Globus pallidus (tissue), 1 donor: ENCODE measurements at regions not wholly inside any gene's neighbourhood (a gene's known extent, or its start where the extent isn't known, plus 50 kb on each side); places are given as distances from the start of the nearest gene placed in this dataset.
"Not testable (repeated sequence)": the region's sequence is repeated elsewhere in the genome, so short reads cannot be mapped to it uniquely, and the experiment has no call there.

Experiments
- DNase-seq: peaks from one replicate; pipeline ENCODE4 v3.0.0-alpha.2; 2015; ENCODE audit warnings: low spot score

- no peak for DNase-seq
These were observed 574.3 kb downstream of the COL12A1 start for GRCh38 chr6:74631564-74631963.

DNA sequence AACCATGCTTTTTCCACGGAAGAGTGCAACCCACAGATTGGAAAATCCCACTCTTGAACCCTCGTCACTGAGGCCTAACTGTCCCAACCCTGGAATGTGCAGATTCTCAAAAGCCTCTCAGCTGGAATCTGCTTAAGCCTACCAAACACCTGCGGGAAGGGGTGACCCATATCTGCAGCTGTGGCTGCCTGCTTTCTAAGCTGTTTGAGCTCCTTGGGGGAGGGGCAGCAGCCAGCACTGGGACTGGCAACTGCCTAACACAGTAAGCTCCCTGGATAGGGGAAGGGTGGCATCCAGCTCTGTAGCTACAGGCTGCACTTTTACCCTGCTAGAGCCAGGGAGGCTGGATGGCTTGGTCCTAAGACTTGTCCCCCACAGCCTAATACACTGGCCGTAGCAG is 579.6 kb downstream of the COL12A1 start:
- DNase-seq: no peak

DNA sequence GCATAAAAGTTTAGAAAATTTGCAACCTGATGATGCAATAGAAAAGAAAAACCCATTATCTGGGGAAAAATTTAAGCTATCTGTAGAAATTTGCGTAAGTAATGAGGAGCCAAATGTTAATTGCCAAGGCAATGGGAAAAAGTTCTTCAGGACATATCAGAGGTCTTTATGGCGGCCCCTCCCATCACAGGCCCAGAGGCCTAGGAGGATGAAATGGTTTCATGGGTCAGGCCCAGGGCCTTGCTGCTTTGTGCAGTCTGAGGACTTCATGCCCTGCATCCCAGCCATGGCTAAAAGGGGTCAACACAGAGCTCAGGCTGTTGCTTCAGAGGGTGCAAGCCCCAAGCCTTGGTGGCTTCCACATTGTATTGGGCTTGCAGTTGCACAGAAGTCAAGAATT is 582.8 kb downstream of the COL12A1 start:
- DNase-seq: no peak

GRCh38 chr6:74611220-74611619 is 594.6 kb downstream of the COL12A1 start:
- DNase-seq: no peak

- no peak for DNase-seq
These were observed 595.5 kb downstream of the COL12A1 start for GRCh38 chr6:74610352-74610751.

GRCh38 chr6:74609871-74610270 is 596.0 kb downstream of the COL12A1 start:
- DNase-seq: no peak

GRCh38 chr6:74607934-74608333 is 597.9 kb downstream of the COL12A1 start:
- DNase-seq: no peak

- DNase-seq: no peak
These were observed 598.4 kb downstream of the COL12A1 start for GRCh38 chr6:74607468-74607867.

- no peak for DNase-seq
These were observed 599.2 kb downstream of the COL12A1 start for GRCh38 chr6:74606582-74607071.

DNA sequence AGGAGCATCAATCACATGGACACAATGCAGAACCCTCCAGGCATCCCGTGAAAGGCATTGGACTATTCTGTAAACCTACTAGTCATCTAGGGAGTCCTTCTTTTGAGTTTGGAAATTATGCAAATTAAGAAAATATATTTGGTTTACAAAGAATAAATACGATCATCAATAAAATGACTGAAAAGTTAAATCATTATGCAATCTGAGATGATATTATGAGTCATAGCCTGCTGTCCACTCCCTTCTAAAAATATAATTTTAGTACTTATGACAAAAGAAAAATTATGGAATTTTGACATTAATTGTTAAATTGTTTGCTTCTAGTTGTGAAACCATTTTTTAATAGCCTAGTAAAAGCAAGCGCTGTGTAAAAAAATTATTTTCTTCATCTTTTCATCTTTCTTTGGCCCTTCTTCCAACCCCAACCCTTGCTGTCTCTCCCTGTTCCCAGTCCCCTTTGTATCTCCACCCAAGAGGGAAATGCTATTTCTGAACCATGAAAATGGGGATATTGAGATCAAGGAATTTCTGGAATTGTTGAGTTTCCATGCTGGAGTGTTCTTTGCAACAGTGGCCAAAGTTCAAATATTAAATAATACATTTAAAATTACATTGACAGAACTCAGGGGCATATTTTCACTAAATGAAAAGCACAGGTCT is 599.8 kb downstream of the COL12A1 start:
- no peak for DNase-seq

- DNase-seq: no peak
These were observed 601.6 kb downstream of the COL12A1 start for GRCh38 chr6:74604279-74604678.

- no peak for DNase-seq
These were observed 602.4 kb downstream of the COL12A1 start for GRCh38 chr6:74603322-74604076.

GRCh38 chr6:74602206-74602605 is 603.6 kb downstream of the COL12A1 start:
- no peak for DNase-seq

DNA sequence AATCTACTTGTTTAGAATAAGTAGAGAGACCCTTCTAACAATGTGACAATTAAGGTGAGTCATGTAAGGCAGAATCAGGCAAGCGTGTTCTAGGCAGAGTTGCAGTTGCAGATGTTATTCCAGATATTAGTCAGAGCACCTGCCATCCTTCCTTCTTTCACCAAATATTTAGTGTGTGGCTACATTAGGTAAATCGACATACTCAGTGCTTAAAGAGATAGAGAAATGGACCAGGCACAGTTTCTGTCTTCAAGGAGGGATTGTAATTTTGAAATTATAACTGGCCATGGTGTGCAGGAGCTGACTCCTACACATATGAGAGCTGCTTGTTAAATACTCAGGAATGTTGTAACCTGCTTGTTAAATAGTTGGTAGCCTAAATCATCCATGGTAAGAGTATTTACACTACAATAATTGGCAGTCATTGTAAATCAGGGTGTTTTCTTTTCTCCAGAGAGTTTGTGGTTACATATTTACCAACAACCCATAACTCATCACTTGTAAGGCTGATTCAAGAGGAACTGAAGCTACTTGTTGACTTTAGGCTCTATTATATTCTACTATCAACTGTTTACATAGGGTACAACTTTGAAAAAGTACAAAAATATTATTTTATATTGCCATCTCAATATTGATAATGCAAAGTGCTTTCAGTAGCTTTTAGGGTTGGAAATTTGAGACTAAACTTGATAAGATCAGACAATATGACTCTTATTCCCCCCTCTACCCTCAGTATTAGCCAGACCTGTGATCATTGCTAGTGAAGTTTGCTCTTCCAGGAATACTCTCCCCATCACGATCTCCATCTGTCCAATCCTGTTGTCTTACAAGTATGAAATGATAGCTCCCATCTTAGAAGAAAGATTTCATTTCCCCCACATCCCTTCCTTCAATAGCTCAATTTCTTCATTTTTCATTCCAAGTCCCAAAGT is 607.1 kb downstream of the COL12A1 start:
- no peak for DNase-seq

DNA sequence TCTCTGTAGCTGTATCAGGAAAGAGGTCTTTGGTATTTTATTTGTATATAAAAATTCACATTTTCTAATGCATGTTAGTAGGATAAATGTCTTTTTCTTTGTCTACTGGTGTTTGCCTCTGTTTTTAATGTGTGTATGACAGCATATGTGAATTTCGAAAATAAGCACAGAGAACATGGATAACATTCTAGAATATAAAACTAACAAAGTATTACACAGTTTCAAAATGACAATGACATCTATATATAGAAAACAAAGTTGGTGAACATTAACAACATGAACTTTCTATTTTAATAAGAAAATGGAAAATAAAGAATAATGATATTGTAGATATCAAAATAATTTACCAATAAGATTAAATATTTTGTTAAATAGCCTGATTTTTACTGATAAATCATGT is 608.0 kb downstream of the COL12A1 start:
- DNase-seq: no peak

- no peak for DNase-seq
These were observed 608.6 kb downstream of the COL12A1 start for GRCh38 chr6:74597266-74597665.

GRCh38 chr6:74596588-74596987 is 609.3 kb downstream of the COL12A1 start:
- no peak for DNase-seq

DNA sequence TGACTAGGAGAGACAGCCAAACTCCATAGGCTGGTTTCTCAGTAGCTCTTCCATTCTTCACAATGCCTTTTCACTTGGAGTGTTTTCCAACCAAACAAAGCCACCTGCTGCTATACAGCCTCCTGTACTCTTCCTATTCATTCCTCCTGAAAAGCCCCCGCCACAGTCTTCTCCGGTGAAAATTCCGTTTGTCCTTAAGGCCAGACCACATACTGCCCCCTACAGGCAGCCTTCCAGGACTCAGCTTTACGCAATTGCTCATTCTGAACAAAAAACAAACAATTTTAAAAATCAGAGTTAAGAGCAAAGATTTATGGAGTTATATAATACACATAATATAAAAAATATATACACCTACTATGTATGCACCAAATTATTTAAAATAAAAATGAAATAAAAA is 611.5 kb downstream of the COL12A1 start:
- DNase-seq: not testable (repeated sequence)

- DNase-seq: no peak
These were observed 617.6 kb downstream of the COL12A1 start for GRCh38 chr6:74588094-74588832.

DNA sequence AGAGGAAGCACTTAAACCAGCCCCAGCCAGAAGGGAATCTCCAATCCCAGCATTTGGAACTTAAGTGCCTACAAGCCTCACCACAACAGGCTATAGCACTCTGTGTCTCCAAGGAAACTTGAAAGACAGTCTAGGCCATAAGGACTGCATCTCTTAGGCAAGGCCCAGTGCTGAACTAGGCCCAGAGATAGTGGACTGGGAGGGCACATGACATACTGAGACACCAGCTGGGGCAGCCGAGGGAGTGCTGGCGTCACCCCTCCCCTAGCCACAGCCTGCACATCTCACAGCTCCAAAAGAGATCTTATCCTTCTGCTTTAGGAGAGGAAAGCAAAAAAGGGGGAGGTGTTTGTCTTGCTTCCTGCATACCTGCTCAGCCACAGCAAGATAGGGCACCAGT is 618.5 kb downstream of the COL12A1 start:
- no peak for DNase-seq

GRCh38 chr6:74585753-74586152 is 620.1 kb downstream of the COL12A1 start:
- DNase-seq: no peak

DNA sequence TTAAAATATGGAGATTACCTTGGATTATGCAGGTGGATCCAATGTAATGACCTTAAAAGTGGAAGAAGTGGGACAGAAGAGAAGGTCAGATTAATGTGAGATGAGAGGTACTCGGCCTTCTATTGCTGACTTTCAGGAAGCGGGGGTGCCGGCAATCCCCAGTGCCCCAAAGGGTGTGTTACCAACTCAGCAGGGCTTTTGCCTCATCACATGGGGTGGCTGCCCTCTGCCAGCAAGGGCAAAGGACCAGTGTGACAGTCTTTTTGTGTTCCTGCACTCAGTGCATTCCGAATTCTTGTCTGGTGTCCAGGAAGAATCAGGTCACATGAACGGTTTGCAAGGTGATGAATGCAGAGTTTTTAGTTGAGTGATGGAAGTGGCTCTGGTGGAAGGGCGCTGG is 624.2 kb downstream of the COL12A1 start:
- no peak for DNase-seq
